Ovary (tissue), 7 donors: ENCODE measurements at regions not wholly inside any gene's neighbourhood (a gene's known extent, or its start where the extent isn't known, plus 50 kb on each side); places are given as distances from the start of the nearest gene placed in this dataset.

Experiments used
- DNase-seq, 5 donors: peaks; one replicate each; pipeline ENCODE4 v3.0.0-alpha.2; 2019 to 2020
- H3K27ac ChIP-seq, 2 donors: fragments of 200-600 bp; one replicate each; pipeline versions ENCODE4 v1.5.1 to v1.8.0; 2019 to 2022
- H3K27me3 ChIP-seq: fragments of 200-600 bp; one replicate; pipeline ENCODE4 v1.8.0; 2022
- H3K36me3 ChIP-seq: fragments of 200-600 bp; sonication (generic); one replicate; pipeline ENCODE4 v1.5.1; 2019
- H3K4me1 ChIP-seq: one replicate; pipeline ENCODE4 v1.8.1; 2013; ENCODE audit warnings: mild to moderate bottlenecking, moderate library complexity; ENCODE audit not compliant: insufficient read depth
- H3K4me3 ChIP-seq: fragments of 200-600 bp; sonication (generic); one replicate; pipeline ENCODE4 v1.5.1; 2017
- H3K9me3 ChIP-seq, 2 donors: fragments of 200-600 bp in 1 of 2; sonication (generic) in 1 of 2; one replicate each; pipeline versions ENCODE4 v1.5.1 to v1.8.1; 2013 to 2019; ENCODE audit warnings: mild to moderate bottlenecking in 1 of 2, moderate library complexity in 1 of 2
- EP300 ChIP-seq: sonication (generic); formaldehyde crosslinking; IDR thresholded peaks from one replicate; pipeline ENCODE4 v1.6.1; 2017; ENCODE audit warnings: antibody characterized with exemption
- POLR2A ChIP-seq: fragments of 450-650 bp; IDR thresholded peaks from one replicate; pipeline ENCODE4 v1.6.1; 2017; ENCODE audit warnings: antibody characterized with exemption, mild to moderate bottlenecking, moderate library complexity
- WGBS, 3 donors: extraction: QIAGEN DNeasy Blood & Tissue Kit in 1 of 3; methylation state at CpG; one replicate each; pipeline versions ENCODE4 v1.1.5 to v1.1.7; 2013 to 2017; 5-methylcytosine and 5-hydroxymethylcytosine counted together
- intact Hi-C, 4 donors: fragments of 100-400 bp; cut with DNase I; formaldehyde crosslinking; loops; one replicate each; pipeline versions ENCODE4 v1.11.0 to v1.15.1; 2022 to 2023
- TF ChIP-seq, protein P1 (sequence below), 3 donors: fragments of 450-650 bp in 2 of 3; fragments of 200-600 bp in 1 of 3; IDR thresholded peaks; one replicate each; pipeline versions ENCODE4 v1.5.1 to v1.8.0; 2016 to 2022; ENCODE audit warnings: antibody characterized with exemption in 3 of 3, mild to moderate bottlenecking in 1 of 3
- donor health status: DM: no; HTN: no; CAD: no; lungs with moderate emphysema.
- donor health status: DM: no; HTN: no; CAD: no.
- donor health status: Bipolar disorder and iron deficiency.
- donor health status: DM: no; HTN: no; CAD: no.
- donor health status: DM: yes; HTN: yes; CAD: no.

DNA sequence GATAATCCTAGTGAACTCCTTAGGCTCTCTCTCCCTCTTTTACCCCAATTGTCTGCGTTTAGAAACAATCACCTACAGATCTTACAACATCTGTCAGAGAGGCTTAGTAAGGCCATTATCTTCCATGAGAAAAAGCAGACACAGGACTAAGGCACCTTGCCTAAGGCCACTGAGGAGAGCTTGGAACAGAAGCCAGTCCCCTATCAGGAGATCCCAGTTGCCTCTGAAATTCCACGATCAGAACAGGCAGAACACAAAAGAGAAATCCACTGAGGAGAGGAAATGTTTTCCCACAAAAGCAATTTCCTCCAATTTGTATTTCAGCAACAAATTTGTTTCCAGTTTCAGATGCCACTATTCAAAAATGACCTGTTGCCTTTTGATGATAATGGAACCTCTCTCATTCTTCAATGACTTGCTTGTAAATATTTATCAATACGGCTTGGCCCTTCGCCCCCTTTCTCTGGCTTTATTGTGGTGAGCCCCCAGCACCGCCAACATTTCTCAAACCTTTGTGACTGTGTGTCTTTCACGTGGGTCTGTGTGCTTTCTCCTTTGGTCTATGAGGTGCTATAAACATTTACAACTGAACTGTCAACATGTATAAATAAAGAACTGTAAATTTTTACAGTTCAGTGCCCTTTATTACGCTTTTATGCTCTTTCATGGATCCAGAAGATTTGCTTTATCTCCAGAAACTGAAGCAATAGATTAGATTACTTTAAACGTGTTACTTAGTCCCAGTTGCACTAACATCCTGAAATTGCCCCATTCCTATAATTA, 187.8 kb upstream of the PHACTR1 start:
- Histone ChIP-seq H3K27ac (no peak overlapping the region), H3K36me3 (no peaks in the 10 kb centered on the region), H3K4me1 (no peaks in the 10 kb centered on the region), H3K27me3 (no peaks in the 10 kb centered on the region), H3K9me3 (no peaks in the 10 kb centered on the region), H3K4me3 (no peak overlapping the region)
- no peak for DNase-seq
- 51 to 56% (median 53%) methylated on average over 8 of the region's 8 CpGs for WGBS, 3 donors
- TF ChIP-seq POLR2A (no peak), EP300 (no peak)
- TF ChIP-seq, protein P1, sequence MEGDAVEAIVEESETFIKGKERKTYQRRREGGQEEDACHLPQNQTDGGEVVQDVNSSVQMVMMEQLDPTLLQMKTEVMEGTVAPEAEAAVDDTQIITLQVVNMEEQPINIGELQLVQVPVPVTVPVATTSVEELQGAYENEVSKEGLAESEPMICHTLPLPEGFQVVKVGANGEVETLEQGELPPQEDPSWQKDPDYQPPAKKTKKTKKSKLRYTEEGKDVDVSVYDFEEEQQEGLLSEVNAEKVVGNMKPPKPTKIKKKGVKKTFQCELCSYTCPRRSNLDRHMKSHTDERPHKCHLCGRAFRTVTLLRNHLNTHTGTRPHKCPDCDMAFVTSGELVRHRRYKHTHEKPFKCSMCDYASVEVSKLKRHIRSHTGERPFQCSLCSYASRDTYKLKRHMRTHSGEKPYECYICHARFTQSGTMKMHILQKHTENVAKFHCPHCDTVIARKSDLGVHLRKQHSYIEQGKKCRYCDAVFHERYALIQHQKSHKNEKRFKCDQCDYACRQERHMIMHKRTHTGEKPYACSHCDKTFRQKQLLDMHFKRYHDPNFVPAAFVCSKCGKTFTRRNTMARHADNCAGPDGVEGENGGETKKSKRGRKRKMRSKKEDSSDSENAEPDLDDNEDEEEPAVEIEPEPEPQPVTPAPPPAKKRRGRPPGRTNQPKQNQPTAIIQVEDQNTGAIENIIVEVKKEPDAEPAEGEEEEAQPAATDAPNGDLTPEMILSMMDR (IDR thresholded peaks at IDR 0.05): no peak
- intact Hi-C loops: no loop called here

GRCh38 chr6:12529364-12530019, 187.1 kb upstream of the PHACTR1 start:
- Histone ChIP-seq H3K27me3 (no peaks in the 10 kb centered on the region), H3K9me3 (no peaks in the 10 kb centered on the region), H3K36me3 (no peaks in the 10 kb centered on the region), H3K4me3 (no peak overlapping the region), H3K27ac (no peak overlapping the region), H3K4me1 (no peaks in the 10 kb centered on the region)
- intact Hi-C loops: no loop called here
- TF ChIP-seq EP300: no peak
- TF ChIP-seq, protein P1 (IDR thresholded peaks at IDR 0.05): no peak
- no peak for TF ChIP-seq POLR2A
- 86 to 93% (median 86%) methylated on average over 9 of the region's 9 CpGs for WGBS, 3 donors
- no peak for DNase-seq

DNA sequence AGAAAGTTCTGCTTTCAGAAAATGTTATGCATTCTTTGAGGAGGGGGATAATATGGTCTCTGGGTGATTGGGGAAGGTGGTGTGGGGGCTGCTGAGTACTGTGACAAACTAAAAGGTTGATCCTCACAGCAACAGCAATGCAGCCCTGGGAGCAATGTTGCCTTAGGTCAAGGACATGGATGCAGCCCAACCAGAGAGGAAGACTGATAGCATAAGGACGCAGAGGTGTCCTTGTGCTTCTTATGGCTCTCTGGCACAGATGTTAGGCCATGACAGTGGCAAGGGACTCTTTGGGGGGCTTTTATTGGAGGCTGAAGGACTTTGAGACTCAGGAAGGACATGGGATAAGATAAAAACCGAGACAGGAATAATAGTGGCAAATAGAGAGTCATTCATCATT, 186.2 kb upstream of the PHACTR1 start:
- Histone ChIP-seq H3K4me1 (no peaks in the 10 kb centered on the region), H3K9me3 (no peaks in the 10 kb centered on the region), H3K36me3 (no peaks in the 10 kb centered on the region), H3K27me3 (no peaks in the 10 kb centered on the region), H3K4me3 (no peak overlapping the region), H3K27ac (no peak overlapping the region)
- DNase-seq: no peak
- intact Hi-C loops: no loop called here
- TF ChIP-seq EP300 (no peak), POLR2A (no peak)
- TF ChIP-seq, protein P1 (IDR thresholded peaks at IDR 0.05): no peak
- 45 to 60% (median 48%) methylated on average over 2 of the region's 2 CpGs for WGBS, 3 donors

DNA sequence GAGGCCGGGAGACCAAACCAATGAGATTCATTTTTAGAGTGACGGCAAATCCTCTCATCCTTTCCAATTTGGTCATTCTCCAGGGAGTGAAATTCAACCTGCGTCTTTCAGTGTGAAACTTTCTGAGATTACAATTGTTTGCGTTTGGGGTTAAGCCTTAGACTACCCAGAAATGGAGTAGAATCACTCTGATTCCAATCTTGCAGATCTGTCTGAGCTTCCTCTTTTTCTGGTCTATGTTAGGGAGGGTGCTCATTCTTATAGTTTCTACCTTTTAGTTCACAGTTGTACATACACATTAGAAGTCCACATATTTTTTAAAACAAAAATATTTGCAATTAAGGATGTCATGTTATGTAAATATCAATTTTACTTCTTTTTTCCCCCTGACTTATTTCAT, 183.0 kb upstream of the PHACTR1 start:
- 74 to 85% (median 80%) methylated on average over 4 of the region's 4 CpGs for WGBS, 3 donors

More for the DNA sequence above, 183.0 kb upstream of the PHACTR1 start:
- DNase-seq: no peak
- no peaks in the 10 kb centered on the region for H3K4me1 ChIP-seq
- intact Hi-C loops: no loop called here
- TF ChIP-seq EP300: no peak
- TF ChIP-seq, protein P1 (IDR thresholded peaks at IDR 0.05): no peak
- TF ChIP-seq POLR2A: no peak
- H3K27ac ChIP-seq: no peak overlapping the region
- H3K36me3 ChIP-seq: no peaks in the 10 kb centered on the region
- H3K27me3 ChIP-seq: no peaks in the 10 kb centered on the region
- no peaks in the 10 kb centered on the region for H3K9me3 ChIP-seq
- H3K4me3 ChIP-seq: no peak overlapping the region
